ENCODE measurements at regions not wholly inside any gene's neighbourhood (a gene's known extent, or its start where the extent isn't known, plus 50 kb on each side); places are given as distances from the start of the nearest gene placed in this dataset.
"Not testable (repeated sequence)": the region's sequence is repeated elsewhere in the genome, so short reads cannot be mapped to it uniquely, and the experiment has no call there.

DNA sequence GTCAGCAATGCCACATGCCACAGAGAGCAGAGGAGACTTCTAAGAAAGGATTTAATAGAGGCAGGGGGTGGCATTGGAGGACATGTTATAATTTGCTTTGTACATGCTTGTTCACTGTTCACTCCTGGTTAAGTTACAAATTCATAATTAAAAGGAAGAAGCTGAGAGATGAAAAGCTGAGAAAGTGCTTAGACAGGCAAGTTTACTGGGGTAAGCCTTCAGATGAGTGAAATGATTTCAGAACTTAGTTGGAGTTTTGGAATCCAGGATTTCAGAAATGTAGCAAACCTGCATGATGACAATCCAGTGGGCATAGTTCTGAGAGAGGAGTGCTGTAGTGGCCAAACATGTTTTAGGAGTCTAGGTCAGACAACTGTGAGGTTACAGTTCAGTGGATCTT lies 67.3 kb upstream of the FBXO33 start:
- DNase-seq: no peak

DNA sequence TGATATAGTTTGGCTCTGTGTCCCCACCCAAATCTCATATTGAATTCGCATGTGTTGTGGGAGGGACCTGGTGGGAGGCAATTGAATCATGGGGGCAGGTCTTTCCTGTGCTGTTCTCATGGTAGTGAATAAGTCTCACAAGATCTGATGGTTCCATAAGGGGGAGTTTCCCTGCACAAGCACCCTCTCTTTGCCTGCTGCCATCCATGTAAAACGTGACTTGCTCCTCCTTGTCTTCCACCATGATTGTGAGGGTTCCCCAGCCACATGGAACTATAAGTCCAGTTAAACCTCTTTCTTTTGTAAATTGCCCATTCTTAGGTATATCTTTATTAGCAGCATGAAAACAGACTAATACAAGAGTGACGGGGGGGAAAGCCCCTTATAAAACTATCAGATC lies 65.4 kb upstream of the FBXO33 start:
- not testable (repeated sequence) for DNase-seq

DNA sequence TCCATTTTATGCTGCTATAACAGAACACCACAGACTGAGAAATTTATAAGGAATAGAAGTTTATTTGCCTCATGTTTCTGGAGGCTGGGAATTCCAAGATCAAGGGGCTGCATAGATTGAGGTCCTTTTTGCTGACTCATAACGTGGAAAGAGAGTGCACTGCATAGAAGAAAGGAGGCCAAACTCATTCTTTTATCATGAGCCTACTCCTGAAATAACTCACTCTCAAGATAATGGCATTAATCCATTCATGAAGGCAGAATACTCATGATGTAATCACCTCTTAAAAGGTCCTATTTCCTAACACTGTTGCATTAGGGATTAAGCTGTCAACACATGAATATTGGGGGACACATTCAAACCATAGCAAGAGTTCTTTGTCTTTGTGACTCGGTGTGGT lies 60.0 kb upstream of the FBXO33 start:
- DNase-seq: no peak

DNA sequence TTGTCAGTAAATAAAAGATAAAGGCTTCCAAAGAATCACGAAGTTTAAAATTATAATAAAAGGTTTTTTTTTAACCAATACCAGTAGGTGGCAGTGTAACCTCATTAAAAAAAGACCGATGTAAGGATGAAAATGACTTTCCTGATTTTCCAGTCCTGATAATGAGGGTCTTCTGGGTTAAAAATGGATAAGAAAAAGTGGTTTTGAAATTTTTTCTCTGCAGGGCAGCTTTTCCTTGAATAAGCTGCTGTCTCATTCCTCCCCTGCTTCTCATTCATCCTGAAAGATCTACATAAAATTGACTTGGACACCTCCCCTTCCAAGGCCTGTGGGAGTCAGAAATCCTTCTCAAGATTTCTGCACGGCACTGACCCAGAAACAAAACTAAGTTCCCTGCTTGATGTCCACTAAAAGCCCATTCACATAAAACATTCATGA lies 58.9 kb upstream of the FBXO33 start:
- peak; percentile 63 for DNase-seq

DNA sequence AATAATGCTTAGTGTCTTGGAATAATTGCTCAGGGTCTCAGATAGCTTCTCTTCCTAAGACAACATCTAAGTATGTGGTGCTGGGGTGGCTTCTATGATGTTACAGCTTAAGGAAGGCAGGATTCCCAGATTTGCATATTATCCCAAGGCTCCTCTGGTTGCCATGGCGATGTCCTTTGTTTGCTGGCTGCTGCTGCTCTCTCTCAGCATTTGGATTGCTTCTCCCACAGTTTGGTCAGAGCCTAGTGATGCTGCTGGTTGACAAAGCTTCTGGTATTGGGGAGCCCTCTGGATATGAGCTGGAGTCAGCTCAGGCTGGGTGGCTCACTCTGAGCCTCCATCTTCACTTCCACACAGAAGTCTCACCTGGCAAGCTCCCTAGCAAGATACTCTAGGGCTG lies 56.4 kb upstream of the FBXO33 start:
- no peak for DNase-seq

DNA sequence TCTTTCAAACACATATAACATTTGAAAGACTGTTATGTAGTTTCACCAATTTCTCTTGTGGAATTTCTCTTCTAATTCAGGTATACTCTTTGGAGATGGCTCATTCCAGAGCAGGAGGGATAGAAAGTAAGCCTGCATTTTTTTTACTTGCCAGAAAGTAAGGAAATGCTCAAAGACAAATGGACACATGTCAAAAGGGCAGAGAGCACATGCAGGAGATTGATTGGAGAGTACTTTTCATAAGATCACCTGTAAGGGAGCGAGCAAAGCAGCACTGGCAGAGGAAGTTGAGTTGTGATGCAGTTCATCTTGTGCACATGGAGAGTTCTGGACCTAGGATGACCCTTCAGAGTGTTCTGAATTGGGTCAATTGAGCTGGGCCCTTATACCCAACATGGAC lies 51.4 kb upstream of the FBXO33 start:
- no peak for DNase-seq
